GM12878 (cell line): ENCODE measurements at regions not wholly inside any gene's neighbourhood (a gene's known extent, or its start where the extent isn't known, plus 50 kb on each side); places are given as distances from the start of the nearest gene placed in this dataset.

Experiments
- ATAC-seq: fragments of 200-7000 bp; cut with Tn5 transposase; 3 replicates; pipeline ENCODE4 v1.9.1; 2020; ENCODE audit warnings: mild to moderate bottlenecking, moderate library complexity
- BruUV-seq: library from RNA; stranded (reverse); fragments of 400-500 nt; replicated peaks from 2 replicates; lab custom pipeline; 2021; lab: Mats Ljungman, UMichigan
- CTCF ChIA-PET: fragments of 300-600 bp; sonication (Branson Sonifier 250); formaldehyde crosslinking; extraction: SDS; loops from one replicate; lab custom pipeline; 2021; ENCODE audit warnings: inconsistent platforms; lab: Yijun Ruan, JAX
- POLR2A ChIA-PET: fragments of 350-600 bp; formaldehyde crosslinking; extraction: SDS; loops from one replicate; lab custom pipeline; 2021; ENCODE audit warnings: inconsistent platforms; lab: Charles Lee
- RAD21 ChIA-PET: fragments of 300-600 bp; sonication (Branson Sonifier 250); formaldehyde crosslinking; loops from one replicate; lab custom pipeline; 2023; ENCODE audit warnings: antibody characterized with exemption; ENCODE audit not compliant: unreplicated experiment; lab: Charles Lee
- SMC1A ChIA-PET: fragments of 300-600 bp; sonication (Branson Sonifier 250); formaldehyde crosslinking; loops from one replicate; lab custom pipeline; 2023; ENCODE audit not compliant: unreplicated experiment, uncharacterized antibody; lab: Charles Lee
- DNase-seq: peaks from one replicate; pipeline ENCODE4 v3.0.0-alpha.2; 2011; ENCODE audit warnings: low read depth, low spot score
- FAIRE-seq: peaks from 3 replicates; lab custom pipeline; 2011; peaks lifted over from hg19 to GRCh38; lab: Jason Lieb, UNC
- H2AFZ ChIP-seq: 2 replicates; pipeline ENCODE4 v1.6.0; 2011; ENCODE audit warnings: low read depth, low read length, control low read depth; ENCODE audit not compliant: control insufficient read depth
- H3K27ac ChIP-seq: 2 replicates; pipeline ENCODE4 v1.5.1; 2011; ENCODE audit warnings: control low read depth; ENCODE audit not compliant: control insufficient read depth, insufficient read depth
- H3K27me3 ChIP-seq, 2 experiments: replicated peaks in 1 of 2; 2 replicates each; pipeline versions ENCODE4 v1.6.0 to v1.6.1; 2011; ENCODE audit warnings: low read length in 1 of 2; ENCODE audit not compliant: control insufficient read depth in 2 of 2, insufficient read depth in 2 of 2
- H3K36me3 ChIP-seq, 2 experiments: 2 replicates each; pipeline ENCODE4 v1.5.1; 2011; ENCODE audit warnings: low read length in 1 of 2; ENCODE audit not compliant: control insufficient read depth in 2 of 2, insufficient read depth in 2 of 2
- H3K4me1 ChIP-seq: 2 replicates; pipeline ENCODE4 v1.6.1; 2011; ENCODE audit warnings: mild to moderate bottlenecking, low read length, moderate library complexity, mixed read lengths; ENCODE audit not compliant: control insufficient read depth, insufficient read depth
- H3K4me2 ChIP-seq: 2 replicates; pipeline ENCODE4 v1.6.0; 2011; ENCODE audit warnings: control low read depth; ENCODE audit not compliant: control insufficient read depth, insufficient read depth
- H3K4me3 ChIP-seq: fragments of 200-600 bp; sonication (generic); 2 replicates; pipeline ENCODE4 v1.5.1; 2016
- H3K79me2 ChIP-seq: 2 replicates; pipeline ENCODE4 v1.6.0; 2011; ENCODE audit warnings: low read length; ENCODE audit not compliant: control insufficient read depth, insufficient read depth
- H3K9ac ChIP-seq: 2 replicates; pipeline ENCODE4 v1.8.0; 2011; ENCODE audit warnings: low read length, control low read depth, mixed read lengths; ENCODE audit not compliant: control insufficient read depth, insufficient read depth
- H3K9me3 ChIP-seq: replicated peaks from 3 replicates; pipeline ENCODE4 v1.5.1; 2011; ENCODE audit warnings: mild to moderate bottlenecking, low read length; ENCODE audit not compliant: control insufficient read depth, insufficient read depth
- H4K20me1 ChIP-seq: 2 replicates; pipeline ENCODE4 v1.6.0; 2011; ENCODE audit not compliant: control insufficient read depth, insufficient read depth
- BACH1 ChIP-seq: fragments of 450-650 bp; IDR thresholded peaks from 2 replicates; pipeline ENCODE4 v1.6.1; 2017; ENCODE audit warnings: mild to moderate bottlenecking, borderline replicate concordance
- FOS ChIP-seq: IDR thresholded peaks from 3 replicates; pipeline ENCODE4 v1.6.1; 2011; ENCODE audit warnings: borderline replicate concordance; ENCODE audit not compliant: insufficient read length; ENCODE audit errors: extremely low read depth
- IKZF1 ChIP-seq: fragments of 450-650 bp; conservative IDR thresholded peaks from 2 replicates; pipeline ENCODE4 v1.6.1; 2017; ENCODE audit warnings: antibody characterized with exemption, mild to moderate bottlenecking
- IRF3 ChIP-seq: fragments of 450-650 bp; IDR thresholded peaks from 2 replicates; pipeline ENCODE4 v1.6.1; 2014; ENCODE audit warnings: mild to moderate bottlenecking
- NR2F1 ChIP-seq: fragments of 450-650 bp; conservative IDR thresholded peaks from 2 replicates; pipeline ENCODE4 v1.6.1; 2017; ENCODE audit warnings: mild to moderate bottlenecking
- POLR2AphosphoS2 ChIP-seq: IDR thresholded peaks from 2 replicates; pipeline ENCODE4 v1.6.1; 2011; ENCODE audit warnings: low read depth, mild to moderate bottlenecking, low read length, improper control_type of control experiment, moderate library complexity
- POU2F2 ChIP-seq: IDR thresholded peaks from 3 replicates; pipeline ENCODE4 v1.6.1; 2011; ENCODE audit warnings: low read depth, mild to moderate bottlenecking, low read length, borderline replicate concordance
- RBBP5 ChIP-seq: fragments of 200-600 bp; sonication (generic); conservative IDR thresholded peaks from 2 replicates; pipeline ENCODE4 v1.6.1; 2016
- YY1 ChIP-seq: IDR thresholded peaks from 2 replicates; pipeline ENCODE4 v1.6.1; 2011; ENCODE audit warnings: low read depth, mild to moderate bottlenecking, low read length
- ZNF384 ChIP-seq: IDR thresholded peaks from 2 replicates; pipeline ENCODE4 v1.6.1; 2012; ENCODE audit warnings: low read depth, mild to moderate bottlenecking, low read length, improper control_type of control experiment, borderline replicate concordance
- WGBS: methylation state at CpG from one replicate; pipeline ENCODE4 v1.1.6; 2016; ENCODE audit warnings: low lambda C conversion rate; ENCODE audit not compliant: insufficient replicate concordance, insufficient coverage; ENCODE audit errors: missing lambda C conversion rate; 5-methylcytosine and 5-hydroxymethylcytosine counted together
- in situ Hi-C: fragments of 300-500 bp; cut with MboI; formaldehyde crosslinking; loops from 9 replicates; pipeline ENCODE4 v1.14.3; 2018; ENCODE audit warnings: mixed read lengths
- intact Hi-C: fragments of 100-400 bp; cut with micrococcal nuclease; formaldehyde crosslinking; loops from one replicate; pipeline ENCODE4 v1.14.2; 2022; ENCODE audit not compliant: unreplicated experiment
- TF ChIP-seq, protein P1 (sequence below): IDR thresholded peaks from 2 replicates; pipeline ENCODE4 v1.6.1; 2011; ENCODE audit warnings: borderline replicate concordance, low read depth, mild to moderate bottlenecking, moderate library complexity, mixed read lengths, low read length; ENCODE audit not compliant: insufficient read depth; ENCODE audit errors: extremely low read length

DNA sequence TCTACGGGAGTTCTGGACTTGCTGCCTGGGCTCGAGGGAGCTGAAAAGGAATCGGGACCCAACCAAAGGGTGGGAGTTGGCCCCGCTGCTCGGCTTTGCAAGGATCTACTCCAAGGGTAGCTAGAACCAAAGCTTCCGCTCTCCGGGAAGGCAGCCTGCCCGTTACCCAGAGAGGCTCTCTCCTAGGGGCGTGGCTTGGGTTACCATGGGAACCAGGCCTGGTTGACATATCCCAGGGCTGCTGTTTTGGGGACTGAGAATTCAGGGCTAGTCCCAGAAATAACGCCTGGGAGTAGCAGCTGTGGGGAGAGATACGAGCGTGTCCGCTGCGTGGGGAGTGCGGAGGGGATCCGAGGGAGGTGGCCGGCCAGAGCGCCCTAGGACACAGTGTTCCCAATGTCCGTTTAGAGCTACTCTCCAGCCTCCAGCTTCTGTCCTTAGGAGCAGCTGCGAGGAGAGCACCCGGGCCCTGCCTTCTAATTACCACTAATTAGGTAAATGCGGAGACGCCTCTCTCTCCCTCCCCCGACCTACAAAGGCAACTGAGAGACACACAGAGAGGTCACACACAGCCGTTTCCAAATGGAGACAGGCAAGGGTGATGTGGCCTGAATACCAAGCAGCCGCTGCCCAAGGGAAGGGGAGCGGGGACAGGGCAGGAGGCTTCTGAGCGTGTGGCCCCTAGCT is 141.6 kb upstream of the CADM1 start:
- no peak overlapping the region for H3K27ac ChIP-seq
- intact Hi-C loops, result no loop called here
- ATAC-seq (no peak), FAIRE-seq (no peak), DNase-seq (no peak)
- H3K4me3 ChIP-seq, result no peak overlapping the region
- RAD21 ChIA-PET, result no interaction called here
- no TSS peak for BruUV-seq
- SMC1A ChIA-PET, result no interaction called here
- no peaks in the 10 kb centered on the region for H3K36me3 ChIP-seq
- H3K27me3 ChIP-seq, result peaks cover 0 to 3% of the 10 kb centered on the region in 2 experiments; a peak in 2 of 4 replicates
- no peak overlapping the region for H2AFZ ChIP-seq
- H3K9ac ChIP-seq, result no peak overlapping the region
- no peaks in the 10 kb centered on the region for H3K9me3 ChIP-seq
- no peak overlapping the region for H3K4me2 ChIP-seq
- H3K79me2 ChIP-seq, result no peaks in the 10 kb centered on the region
- no peaks in the 10 kb centered on the region for H4K20me1 ChIP-seq
- POLR2A ChIA-PET, result no interaction called here
- 44% methylated on average over 28 of the region's 28 CpGs for whole genome bisulfite sequencing
- CTCF ChIA-PET, result no interaction called here
- TF ChIP-seq ZNF384 (no peak), POU2F2 (no peak), NR2F1 (no peak), BACH1 (no peak), POLR2AphosphoS2 (no peak), FOS (no peak), IKZF1 (no peak), YY1 (no peak), IRF3 (no peak), RBBP5 (no peak)
- TF ChIP-seq, protein P1, sequence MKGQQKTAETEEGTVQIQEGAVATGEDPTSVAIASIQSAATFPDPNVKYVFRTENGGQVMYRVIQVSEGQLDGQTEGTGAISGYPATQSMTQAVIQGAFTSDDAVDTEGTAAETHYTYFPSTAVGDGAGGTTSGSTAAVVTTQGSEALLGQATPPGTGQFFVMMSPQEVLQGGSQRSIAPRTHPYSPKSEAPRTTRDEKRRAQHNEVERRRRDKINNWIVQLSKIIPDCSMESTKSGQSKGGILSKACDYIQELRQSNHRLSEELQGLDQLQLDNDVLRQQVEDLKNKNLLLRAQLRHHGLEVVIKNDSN, result no peak
- in situ Hi-C loops, result no loop called here
- H3K4me1 ChIP-seq, result no peaks in the 10 kb centered on the region
